GM18870 (cell line): ENCODE measurements at regions not wholly inside any gene's neighbourhood (a gene's known extent, or its start where the extent isn't known, plus 50 kb on each side); places are given as distances from the start of the nearest gene placed in this dataset.

Source experiments
- ATAC-seq: cut with Tn5 transposase; IDR thresholded peaks from one replicate; pipeline ENCODE4 v1.9.1; 2021; ENCODE audit warnings: moderate library complexity; ENCODE audit not compliant: unreplicated experiment

DNA sequence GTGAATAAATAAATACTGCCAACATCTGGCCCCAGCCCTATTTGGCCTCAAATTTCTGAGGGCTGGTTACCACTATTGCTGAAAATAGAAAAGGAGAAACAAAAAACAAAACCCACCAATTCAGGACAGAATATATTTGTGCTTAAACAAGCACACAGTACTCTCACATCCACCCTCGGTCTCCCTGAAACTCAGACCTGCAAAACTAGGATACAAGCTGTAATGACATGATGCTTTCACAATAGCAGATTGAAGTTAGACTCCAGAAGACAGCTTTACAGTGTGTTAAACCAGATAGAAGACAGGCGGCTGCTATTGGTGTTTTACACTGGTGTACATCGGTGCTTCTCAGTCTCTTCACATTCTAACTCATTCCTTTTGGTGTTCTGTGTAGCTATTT lies 214.9 kb upstream of the DMRT1 start:
- ATAC-seq: peak; percentile 64

DNA sequence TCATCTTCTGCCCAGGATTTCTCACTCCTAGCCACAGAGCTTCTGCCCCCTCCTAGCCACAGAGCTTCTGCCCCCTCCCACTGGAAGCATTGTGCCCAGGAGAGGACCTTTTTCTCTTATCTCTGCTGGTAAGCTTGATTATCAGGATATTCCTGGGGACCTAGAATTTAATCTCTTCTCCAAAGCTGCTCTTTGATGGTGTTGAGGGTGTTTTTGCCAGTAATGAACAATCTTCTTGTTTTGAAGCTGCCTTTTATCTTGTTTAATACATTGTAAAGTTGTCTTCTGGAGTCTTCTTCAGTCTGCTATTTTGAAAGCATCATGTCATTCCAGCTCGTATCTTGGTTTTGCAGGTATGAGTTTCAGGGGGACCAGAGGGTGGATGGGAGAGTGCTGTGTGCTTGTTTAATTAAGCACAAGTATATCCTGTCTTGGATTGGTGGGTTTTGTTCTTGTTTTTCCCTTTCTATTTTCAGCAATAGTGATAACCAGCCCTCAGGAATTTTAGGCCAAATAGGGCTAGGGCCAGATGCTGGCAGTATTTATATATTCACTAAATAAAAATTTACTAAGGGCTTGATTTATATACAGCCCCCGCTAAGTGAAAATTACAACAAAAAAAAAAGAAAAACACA lies 214.0 kb upstream of the DMRT1 start:
- no peak for ATAC-seq

DNA sequence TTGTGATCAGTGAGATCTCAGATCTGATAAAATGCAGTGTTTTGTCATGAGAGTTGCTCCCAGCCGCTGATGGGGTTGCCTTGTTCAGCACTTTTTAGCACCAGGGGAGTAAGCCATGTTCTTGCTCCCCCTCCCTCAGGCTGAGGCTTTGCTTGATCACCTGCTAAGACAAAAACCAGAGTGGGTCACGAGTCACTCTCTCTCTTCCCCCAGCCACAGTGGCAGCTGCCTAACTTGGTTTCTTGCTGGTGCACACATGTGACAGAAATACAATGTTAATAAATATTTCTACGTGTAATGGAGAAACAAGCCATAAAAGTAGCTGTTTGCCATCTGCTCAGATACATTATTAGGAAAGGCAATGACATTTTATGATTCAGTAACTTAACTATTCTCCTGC lies 212.4 kb upstream of the DMRT1 start:
- ATAC-seq: no peak

DNA sequence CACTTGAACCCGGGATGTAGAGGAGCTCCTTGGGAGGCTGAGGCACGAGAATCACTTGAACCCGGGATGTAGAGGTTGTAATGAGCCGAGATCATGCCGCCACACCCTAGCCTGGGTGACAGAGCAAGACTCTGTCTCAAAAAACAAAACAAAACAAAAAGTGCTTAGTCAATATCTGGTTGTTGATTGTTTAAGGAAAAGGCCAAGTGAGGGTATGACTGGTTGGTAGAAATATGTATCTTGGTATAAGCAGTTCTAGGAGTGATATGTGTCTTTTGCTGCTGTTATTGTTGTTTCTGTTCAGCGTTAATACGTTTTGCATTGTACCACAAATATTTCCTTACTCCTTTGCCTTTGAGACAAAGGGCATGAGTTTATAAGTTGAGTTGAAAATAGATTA lies 210.7 kb upstream of the DMRT1 start:
- ATAC-seq: no peak

DNA sequence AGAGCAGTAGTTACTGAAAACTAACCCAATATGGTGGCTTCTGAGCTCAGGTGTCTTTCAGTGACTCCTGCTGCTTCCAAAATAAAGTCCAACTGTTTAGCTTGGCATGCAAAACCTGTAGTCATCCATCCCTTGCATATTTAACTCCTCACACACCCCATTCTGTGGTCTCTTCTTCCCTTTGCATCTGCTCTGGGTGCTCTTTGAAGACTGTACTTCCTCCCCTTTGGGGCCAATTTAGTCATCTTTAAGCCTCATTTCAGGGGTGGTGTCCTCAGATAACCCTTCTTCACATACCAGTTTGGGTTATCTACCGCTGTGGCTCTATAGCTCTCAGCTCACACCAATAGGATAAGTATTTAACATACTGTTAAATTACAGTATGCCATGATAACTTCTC lies 209.9 kb upstream of the DMRT1 start:
- ATAC-seq: no peak

DNA sequence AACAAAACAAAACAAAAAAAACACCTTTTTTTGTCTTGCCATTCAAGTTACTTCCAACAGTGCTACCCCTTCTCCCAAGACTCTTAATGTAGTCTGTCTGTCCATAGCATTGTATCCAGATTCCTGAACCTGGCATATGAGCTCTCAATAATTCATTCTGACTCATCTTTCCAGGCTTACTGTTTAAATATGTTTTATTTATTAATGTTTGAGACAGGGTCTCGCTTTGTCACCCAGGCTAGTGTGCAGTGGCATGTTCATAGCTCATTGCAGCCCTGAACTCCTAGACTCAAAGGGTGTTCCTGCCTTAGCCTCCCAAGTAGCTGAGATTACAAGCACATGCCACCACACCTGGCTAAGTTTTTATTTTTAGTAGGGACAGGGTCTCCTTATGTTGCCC lies 208.0 kb upstream of the DMRT1 start:
- ATAC-seq: no peak

DNA sequence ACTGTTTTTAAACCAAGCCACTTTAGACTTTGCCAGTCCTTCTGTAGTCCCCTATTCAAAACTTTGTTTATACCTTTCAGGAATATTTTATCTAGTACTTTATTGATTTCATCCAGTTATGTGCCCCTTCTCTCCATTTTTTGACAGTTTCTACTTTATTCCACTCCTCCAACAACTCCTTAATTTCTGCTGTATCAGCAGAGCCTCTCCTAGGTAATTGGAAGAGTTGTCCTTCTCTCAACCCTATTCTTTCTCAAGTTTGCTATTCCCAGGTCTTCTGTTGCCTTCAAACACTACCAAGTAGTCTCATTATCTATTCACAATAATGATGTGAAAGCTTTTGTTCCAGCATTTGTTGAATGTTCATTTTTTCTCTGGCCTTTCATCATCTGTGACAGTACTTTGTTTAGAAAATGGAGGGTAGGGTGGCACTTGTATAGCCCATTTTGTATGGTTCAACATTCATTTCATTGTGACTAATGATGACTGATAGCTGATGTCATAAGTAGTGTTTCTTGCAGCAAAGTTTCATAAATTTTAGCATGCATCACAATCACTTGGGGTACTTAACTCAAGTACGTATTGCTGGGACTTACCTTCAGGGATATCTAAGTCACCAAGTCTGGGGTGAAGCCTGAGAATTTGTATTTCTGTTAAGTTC lies 204.4 kb upstream of the DMRT1 start:
- no peak for ATAC-seq

DNA sequence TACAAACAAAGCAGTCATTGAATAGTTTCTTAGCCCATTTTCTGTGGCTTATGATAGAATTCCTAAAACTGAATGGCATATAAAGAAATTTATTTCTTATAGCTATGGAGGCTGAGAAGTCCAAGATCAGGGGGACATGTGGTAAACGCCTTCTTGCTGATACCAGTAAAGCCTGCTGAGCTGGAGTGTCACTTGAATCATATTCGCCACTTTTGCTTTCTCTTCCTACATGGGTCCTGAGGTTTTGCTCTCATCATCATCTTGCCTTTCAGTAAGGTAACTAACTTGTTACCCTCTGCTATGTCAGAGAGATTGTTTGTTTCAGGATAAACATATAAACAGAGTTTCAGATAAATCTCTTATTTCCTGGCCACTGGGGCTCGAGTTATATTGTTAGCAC lies 203.3 kb upstream of the DMRT1 start:
- ATAC-seq: no peak

DNA sequence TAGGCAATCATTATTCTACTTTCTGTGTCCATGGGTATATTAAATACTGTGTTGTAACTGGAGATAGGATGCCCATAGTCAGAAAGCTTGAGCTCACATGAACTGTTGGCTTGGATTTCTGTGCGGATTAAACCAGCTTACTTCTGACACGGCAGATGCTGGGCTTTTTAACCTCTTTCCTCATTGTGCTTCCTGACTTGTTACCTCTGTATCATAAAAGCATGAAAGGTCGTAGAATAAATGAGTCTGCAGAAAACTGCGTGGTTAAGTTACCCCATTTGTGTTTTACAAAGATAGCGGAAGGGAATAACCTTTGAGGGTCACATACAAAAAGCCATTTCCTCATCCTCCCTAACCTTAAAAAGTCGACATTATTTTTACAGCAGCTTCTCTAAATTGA lies 199.5 kb upstream of the DMRT1 start:
- ATAC-seq: no peak

DNA sequence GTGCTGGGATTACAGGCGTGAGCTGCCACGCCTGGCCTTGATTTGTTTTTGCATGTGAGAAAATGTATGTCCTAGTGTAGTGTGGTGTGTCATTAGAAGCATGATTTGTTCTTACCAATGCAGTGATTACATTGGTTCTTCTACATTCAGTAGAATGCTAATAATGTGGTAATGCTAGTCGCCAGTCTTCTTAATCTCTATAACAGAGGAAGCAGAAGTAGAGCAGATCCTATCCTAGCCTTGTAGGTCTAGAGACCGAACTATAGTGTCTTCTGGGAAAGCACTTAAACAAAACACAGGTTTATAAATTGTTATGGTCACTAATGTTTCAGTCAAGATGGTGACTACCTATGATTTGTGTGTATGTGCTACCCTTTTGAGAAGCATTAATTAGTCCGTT lies 197.5 kb upstream of the DMRT1 start:
- ATAC-seq: no peak

DNA sequence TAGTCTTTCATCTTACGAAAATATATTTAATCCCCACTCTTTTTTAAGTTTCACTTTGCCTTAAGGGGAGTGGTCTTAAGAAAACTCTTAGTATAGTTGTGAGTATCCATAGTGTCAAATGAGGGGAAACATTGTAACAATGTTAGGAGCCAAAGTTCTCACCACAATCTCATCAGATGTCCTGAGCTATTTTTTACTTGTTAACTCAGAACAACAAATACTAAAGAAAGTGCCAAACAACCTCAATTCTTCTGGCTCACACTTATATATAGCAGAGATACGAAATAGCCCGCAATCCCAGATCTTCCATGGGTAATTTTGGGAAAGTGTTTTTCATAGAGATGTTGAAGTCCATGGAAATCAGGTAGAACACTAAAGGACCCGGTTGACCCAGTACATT lies 194.0 kb upstream of the DMRT1 start:
- no peak for ATAC-seq

DNA sequence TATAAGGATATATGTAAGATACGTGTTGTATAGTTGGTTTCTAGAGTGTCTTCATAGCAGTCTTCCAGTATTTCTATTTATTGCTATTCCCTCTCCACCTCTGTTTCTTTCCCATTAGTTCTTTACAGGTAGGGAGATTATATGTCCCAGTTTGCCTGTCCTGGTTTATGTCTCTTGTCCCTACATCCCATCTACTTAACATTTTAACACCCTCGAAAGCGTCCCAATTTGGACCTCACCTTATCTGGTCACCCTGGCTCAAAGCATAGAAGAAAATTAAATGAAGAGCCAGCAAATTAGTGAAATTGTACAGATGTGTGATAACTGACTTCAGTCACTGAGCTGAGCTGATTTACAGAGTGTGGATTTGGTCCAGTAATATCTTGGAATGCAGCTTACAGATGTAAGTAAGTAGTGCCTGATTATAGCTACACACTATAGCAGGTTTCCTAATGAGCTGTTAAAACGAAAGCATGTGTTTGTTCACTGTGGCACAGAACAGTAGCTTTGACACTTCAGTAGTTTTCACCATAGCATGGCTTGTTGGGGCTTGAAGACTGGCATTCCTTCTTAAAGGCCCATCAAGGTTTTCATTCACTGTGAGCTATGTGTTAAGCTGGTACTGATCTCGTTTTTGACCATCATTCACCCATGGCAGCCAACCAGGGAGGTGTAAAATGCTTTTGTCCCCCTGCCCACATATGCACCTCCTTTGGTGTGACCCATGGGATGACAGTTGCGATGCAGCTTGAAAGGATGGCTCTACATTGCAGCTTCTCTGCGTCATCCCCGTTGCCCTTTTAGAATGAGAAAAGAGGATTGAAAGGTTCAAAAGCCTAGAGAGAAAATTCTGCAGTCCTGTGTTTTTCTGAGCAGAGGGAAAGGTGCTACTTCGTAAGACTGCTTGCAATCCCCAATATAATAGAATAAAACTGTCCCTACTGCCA lies 192.1 kb upstream of the DMRT1 start:
- no peak for ATAC-seq

DNA sequence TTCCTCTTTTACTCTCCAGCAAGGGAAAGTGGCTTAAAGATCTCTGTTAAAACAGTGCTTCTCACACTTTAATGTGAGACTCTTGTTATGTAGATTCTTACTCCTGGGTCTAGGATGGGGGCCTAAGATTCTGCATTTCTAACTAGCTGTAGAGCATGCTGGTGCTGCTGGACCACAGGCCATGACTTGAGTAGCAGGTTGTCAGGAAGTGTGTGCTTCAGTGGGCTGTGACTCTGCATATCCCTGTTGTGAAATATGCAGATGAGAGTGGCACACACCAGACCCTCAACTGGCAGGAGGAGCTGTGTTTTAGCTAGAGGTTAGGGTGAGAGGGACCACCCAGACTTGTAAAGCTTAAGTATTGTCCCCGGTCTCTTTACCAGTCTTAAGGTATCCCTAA lies 191.1 kb upstream of the DMRT1 start:
- no peak for ATAC-seq

DNA sequence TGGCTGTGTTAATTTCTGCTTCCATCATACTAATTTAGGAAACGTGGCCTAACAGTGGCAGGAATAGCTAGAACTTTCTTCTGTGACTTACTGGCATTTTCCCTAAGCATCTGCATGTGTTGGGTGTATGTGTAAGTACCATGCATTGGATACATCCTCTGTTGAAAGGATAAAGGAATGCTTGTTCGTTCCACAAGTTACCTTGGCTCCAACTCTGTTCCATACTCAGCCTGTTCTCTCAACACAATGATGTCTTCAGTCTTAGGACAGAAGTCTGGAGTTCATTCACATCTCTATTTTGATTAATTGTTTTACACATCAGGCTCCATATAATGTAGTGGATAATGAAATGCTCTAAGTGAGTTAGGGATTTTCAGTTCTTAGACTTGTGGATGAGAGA lies 190.1 kb upstream of the DMRT1 start:
- no peak for ATAC-seq

DNA sequence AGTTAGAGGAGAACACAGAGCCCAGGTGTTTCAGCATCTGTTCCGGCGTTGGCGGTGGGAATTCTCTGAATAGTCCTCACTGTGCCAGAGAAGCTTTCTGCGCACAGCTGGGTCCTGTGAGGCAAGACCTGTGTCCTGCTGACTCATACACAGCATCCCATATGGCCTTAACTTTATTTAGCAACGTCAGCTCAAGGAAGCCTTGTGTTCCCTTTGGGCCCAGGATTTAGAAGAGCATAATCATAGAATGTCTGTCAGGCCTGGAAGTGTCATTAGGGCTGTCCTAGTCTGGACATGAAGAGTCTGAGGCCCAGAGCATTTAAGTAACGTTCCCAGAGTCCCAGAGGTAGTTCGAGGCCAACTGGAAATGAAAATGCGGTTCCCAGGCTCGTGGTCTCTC lies 188.6 kb upstream of the DMRT1 start:
- no peak for ATAC-seq

DNA sequence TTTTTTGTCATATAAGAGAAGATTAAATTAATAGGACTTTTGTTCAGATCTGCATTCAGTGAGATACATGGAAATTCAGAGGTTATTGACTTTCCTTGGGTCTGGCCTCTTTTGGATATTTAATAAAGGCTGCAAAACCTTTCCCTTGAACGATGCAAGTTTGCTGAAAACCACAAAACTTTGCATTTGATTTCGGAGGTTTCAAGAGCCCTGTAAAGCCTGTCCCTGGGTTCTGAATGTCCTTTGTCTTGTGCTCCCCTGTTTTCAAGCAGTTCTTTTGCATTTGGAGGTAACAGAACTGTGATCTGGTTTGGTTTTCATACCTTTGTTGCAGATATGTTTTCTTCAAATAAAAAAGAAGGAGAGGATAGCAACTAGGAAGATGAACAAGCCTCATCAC lies 188.1 kb upstream of the DMRT1 start:
- ATAC-seq: no peak

DNA sequence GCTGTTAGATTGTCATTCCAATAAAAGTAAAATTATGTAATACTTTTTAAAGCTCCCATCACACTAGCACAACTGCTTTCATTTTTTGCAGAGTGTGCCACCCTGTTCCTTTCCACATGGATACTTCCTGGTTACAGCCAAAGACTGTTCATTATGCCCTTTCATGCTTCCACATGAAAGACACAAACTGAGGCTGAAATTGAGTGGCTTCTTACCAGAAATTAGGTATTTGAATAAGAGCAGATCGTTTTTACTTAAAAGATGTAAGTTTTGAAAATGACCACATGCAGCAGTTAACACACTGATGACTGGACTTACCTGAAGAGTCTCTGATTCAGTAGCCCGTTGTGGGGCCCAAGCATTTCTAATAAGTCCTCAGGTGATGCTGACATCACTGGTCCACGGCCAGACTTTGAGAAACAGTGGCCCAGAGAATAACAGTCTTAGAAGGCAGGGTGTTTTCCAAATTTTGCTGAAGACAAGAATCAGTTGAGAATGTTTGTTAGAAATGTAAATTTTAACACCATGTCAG lies 187.6 kb upstream of the DMRT1 start:
- ATAC-seq: no peak

DNA sequence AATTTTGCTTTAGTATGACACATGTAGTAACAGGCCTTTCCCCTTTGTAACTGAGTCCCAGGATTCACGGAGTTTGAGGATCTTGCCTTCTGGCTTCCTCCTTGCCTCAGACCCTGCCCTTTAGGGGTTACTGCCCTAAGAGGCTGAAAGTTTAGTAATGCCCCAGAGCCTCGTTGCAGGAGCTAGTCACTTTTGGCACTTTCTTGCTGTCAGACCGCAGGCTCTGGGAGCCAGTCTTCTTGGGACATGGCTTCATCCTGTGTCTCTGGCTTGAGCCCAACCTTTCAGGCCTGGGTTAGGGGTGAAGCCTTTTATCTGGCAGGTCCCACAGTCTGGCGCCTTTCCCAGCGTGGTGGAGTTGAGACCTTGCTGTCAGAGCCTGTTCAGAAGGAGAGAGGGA lies 185.6 kb upstream of the DMRT1 start:
- ATAC-seq: no peak

DNA sequence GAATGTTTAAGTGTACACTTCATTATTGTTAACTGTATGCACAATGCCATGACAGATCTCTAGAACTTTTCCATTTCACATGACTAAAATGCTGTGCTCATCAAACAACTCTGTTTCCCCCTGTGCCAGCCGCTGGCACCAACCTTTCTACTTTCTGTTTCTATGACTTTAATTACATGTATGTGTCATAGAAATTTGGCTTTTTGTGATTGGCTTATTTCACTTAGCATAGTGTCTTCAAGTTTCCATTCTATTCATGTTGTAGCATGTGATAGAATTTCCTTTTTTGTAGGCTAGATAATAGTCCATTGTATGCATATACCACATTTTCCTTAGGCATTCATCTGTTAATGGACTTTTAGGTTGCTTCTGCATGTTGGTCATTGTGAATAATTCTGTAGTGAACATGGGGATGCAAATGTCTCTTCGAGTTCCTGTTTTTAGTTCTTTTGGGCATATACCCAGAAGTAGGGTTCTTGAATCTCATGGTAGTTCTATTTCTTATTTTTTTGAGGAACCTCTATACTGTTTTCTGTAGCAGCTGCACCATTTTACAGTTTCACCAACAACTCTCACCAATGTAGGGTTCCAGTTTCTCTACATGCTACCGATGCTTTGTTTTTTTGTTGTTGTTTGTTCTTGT lies 184.4 kb upstream of the DMRT1 start:
- ATAC-seq: no peak

DNA sequence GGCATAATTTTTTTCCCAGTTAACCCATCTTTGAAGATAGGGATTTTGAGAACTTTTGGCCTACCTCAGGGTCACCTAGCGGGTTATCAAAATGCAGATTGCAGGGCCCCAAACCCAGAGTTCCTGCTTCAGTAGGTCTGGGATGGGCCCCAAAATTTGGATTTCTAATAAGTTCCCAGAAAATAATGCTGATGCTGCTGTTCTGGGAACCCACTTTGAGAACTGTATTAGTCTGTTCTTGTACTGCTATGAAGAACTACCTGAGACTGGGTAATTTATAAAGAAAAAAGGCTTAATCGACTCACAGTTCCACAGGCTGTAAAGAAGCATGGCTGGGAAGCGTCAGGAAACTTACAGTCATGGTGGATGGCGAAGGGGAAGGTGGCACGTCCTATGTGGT lies 182.2 kb upstream of the DMRT1 start:
- ATAC-seq: no peak

DNA sequence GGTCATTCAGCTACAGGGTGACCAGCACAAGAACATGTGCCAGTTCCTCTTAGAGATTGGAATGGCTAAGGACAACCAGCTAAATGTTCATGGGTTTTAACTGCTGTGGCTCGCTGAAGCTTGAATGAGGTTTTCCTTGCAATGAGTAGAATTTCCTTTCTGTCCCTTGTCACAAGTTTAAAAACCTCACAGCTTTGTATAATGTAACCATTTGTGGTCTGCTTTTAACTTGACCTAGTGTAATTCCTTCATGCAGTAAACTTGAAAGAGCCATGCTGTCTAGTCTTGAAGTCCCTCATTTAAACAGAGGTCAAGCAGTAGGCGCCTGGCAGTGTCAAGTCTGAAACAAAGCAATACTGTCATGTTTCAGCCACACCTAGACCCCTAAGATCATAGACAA lies 181.3 kb upstream of the DMRT1 start:
- peak; percentile 50 for ATAC-seq
